Medulla oblongata (tissue), 1 donor: ENCODE measurements at regions not wholly inside any gene's neighbourhood (a gene's known extent, or its start where the extent isn't known, plus 50 kb on each side); places are given as distances from the start of the nearest gene placed in this dataset.

Experiments
- DNase-seq: peaks from one replicate; pipeline ENCODE4 v3.0.0-alpha.2; 2015; ENCODE audit errors: extremely low spot score

DNA sequence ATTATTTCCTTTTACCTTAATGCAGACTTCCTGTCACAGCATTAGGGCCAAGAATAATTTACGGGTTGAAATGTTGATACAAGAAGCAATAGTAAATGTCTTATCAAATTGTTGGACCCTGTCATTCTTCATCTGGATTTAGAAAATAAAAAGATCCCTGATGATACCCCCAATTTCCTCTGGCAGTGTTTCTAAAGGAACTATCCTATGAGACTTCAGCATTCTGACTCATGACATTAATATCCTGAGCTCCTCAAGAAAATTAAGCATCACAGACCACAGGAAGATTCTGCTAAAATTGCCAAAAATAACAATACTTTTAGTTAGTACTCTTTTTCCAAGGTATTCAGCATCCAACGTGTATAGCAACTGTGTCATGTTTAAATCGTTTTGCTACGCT is 490.5 kb upstream of the ANKRD30A start:
- DNase-seq = no peak

DNA sequence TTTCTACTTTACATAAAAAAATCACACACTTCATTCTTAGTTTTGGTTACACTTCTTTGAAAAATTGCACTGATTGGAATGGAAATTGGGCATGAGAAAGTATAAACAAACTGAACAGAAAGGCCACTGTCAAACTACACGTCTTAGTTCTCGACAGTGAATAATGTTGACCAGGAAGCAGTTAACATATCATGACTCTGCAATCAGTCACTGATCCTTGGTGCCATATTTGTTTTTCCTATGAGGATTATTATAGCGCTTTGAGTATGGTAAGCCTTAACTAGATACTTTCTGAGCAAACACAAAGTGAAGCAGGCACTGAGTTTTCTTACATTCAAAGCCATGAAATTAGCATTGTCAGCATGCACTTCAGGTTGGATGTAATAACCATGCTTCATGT is 495.1 kb upstream of the ANKRD30A start:
- DNase-seq = no peak

DNA sequence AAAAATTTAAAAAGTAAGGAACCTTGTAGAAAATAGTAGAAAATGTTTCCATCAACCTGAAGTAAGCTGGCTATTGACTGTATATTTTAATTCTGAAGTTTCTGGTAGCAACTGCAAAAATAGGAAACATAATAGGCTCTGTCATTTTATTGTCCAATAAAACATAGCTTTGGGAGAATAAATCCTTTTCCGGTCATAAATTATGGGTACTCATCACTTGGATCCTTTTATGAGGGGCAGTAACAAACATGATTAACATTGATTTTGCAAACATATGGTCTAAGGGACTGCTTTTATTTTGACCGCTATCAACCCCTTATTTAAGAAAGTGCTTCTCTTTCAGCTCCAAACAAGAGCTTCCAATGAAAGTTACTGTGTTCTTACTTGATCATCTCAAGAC is 495.9 kb upstream of the ANKRD30A start:
- no peak for DNase-seq

DNA sequence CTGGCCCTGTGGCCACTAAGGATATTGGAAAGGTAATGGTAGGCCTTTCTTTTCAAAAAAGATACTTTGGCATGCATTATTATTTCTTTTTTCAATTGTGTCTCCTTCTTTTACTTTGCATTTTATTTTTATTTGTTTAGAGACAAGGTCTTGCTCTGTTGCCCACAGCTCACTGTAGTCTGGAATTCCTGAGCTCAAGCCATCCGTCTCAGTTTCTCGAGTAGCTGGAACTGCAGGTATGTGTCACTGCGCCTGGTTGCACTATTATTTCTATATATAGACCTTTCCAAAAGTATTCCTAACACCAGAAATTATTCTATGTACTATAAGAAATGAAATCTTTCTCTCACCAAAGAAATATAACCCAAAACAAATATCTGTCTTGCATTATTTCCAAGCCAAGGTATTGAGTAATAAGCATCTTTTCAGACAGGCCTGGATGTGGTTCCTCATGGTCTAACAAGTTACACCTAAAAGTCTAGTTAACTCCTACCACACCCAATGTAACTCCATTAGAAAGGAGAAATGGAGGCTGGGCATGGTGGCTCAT is 500.8 kb upstream of the ANKRD30A start:
- DNase-seq = no peak

DNA sequence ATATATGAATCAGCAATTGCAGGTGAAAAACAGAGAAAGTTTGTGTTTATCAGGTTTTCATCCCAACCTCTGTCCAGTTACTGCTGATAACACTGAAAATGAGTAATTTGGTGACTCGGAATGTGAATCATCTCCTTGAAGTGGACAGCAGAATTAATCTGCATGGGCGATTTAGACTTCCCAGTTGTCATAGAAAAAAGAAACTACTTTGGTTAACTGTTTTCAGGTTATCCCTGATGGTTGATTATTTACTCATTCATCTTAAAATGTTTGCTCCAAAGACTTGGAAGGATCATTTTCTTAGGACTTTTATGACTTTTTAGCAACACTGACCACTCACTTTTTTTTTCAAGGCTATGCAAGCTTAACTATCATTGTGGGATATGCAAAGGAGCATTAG is 504.1 kb upstream of the ANKRD30A start:
- DNase-seq = no peak

DNA sequence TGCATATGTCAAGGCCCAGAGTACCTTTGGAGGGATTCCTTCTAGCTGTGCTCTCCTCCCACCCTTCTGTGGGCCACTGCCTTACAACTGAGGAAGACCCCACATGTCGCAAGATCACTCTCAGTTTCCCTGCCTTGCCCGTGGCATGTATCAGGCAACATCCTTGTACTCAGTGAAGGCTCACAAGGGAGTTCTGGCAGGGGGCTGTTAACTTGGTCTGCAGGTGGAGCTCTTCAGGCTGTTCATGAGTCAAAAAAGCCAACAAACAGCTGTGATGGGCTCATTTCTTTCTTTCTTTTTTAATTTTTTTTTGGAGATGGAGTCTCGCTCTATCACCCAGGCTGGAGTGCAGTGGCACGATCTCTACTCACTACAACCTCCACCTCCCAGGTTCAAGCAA is 513.0 kb upstream of the ANKRD30A start:
- no peak for DNase-seq

DNA sequence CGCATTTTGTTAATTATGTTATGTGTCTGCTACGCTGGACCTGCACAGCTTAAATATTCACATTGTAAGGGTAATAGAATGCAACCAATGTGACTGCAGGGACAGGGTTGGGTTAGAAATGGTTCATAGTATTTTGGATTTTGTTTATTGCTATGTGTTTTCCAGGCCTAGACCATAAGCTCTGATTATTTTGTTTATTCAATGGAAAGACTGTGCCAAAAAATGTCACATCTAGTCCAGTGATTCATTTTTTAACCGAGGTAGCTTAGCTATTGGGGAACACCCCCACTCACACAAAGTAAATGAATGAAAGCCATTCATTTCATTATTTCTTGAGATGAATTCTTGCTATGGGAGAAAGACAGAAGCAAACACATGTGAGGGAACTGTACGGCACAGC is 516.5 kb upstream of the ANKRD30A start:
- no peak for DNase-seq

DNA sequence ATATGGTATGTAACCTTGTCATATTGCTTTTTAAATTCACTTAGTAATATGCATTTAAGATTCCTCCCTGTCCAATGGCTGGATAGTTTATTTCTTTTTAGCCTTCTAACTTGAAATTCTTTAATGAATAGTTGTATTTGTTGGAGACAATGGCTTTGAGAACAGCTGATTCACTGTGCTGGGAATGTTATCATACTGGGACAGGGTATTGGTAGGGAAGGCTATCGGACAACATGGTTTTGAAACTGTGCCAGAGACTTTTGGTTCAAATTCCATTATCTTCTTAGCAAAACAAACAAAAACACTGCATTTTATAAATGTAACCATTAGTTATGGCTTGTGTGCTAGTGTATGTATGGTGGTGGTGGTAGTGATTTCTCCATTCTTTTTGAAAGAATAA is 517.1 kb upstream of the ANKRD30A start:
- DNase-seq = no peak

DNA sequence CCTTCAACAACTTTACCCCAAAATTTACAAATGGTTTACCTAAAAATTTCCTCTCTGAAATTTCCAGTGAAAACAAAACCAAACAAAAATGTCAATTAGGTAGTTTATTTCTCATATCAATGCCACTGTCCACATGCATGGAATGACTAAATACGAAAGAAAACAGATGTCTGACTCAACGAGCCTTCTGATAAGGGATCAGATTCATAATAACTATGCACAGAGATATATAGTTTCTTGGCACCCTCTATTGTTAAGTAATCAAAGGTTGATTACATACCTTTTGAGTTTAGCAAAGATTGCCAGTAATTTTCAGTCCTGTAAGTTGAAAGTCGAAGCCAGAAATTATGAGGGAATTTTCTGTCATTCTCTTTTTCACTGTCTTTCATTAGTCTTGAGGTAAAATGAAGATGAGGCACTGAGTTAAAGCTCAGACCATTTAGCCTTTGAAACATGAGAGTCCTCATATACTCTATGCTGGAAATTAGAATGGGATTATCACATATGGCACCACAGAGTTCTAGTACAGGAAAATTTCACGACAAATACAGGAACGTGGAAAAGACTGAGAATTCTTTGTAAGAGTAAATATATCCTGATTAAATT is 519.1 kb upstream of the ANKRD30A start:
- DNase-seq = no peak

DNA sequence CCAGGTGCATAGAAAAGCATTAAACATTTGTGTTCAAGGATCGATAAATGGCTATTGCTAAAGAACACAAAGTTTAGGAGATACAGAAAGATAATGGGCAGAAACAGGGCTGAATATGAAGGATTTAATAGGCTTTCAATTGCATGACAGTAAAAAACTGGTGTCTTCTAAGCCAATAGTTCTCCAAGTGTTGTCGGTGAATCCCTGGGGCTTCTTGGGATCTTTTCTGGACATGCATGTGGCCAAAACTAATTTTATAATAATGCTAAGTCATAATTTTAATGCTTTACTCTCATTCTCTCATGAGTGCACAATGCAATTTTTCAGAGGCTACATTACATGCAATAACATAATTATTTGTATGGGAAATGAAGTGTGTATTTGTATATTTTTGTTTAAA is 521.1 kb upstream of the ANKRD30A start:
- no peak for DNase-seq

DNA sequence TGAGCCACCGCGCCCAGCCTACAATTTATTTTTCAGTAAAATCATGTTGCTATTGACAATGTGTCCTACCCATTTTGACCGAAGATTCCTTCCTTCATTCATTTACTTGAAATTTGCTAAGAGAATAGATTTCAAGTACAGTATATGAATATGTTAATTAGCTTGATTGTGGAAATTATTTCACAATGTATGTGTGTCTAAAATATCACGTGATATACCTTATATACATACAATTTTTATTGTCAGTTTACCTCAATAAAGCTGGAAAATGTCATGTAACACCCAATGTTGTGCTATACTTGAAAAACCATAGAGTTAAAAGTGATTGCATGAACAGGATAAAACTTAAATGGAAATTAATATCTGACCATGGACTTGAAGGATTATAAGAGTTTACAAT is 521.7 kb upstream of the ANKRD30A start:
- DNase-seq = no peak

DNA sequence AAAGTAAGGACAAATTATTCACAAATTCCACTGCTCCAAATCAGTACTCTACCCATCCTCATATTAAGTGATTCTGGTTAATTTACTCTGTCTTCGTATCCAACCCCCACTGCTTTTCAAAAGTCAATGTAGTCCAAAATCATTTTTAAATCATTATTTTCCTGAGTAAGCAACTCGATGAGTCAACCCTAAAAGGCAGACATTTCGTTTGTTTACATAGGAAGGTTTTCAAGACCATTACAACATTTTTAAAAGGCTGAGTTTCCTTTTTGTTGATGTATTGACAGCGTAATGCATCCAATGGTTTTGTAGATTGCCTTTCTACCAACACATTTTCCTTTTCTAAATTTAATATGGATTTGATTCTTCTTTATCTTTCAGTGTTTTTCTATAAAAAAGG is 523.0 kb upstream of the ANKRD30A start:
- no peak for DNase-seq

DNA sequence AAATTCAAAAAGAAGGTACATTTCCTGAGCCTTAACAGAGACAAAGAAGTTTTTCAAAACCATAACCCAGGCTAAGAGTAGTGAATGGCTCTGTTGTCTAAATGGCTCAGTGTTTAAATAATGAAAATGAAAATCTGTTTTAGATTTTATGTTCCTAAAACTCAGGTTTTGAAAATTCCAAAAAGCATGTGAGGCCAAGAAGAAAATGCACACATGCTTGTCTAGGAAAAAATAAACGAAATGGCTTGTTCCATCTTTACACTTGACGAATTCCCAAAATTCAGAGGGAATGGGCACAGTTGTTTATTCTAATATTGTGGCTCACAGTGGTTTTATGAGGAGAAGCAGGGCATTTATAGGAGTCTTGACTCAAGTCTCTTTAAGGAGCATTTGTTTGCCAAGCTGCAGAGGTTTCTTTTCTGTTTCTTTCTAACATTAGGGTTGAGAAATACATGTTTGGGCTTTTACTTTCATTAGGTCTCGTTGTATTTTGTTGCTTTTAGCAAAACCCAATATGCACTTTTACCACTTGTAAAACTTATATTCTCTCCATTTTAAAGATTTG is 527.6 kb upstream of the ANKRD30A start:
- DNase-seq = no peak

DNA sequence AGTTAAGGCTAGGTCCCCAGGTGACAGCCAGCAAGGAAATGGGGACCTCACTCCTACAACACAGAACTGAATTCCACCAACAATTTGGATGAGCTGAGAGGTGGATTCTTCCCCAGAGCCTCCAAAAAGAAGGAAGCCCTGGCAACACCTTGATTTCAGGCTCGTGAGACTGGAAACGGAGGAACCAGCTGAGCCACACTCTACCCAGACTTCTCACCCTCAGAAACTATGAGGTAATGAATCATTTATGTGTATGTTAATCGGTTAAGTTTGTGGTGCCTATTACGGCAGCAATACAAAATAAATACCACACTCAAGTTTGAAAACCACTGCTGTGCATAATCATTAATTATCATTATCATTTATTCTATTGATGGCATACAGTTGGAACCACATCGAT is 532.4 kb upstream of the ANKRD30A start:
- no peak for DNase-seq

DNA sequence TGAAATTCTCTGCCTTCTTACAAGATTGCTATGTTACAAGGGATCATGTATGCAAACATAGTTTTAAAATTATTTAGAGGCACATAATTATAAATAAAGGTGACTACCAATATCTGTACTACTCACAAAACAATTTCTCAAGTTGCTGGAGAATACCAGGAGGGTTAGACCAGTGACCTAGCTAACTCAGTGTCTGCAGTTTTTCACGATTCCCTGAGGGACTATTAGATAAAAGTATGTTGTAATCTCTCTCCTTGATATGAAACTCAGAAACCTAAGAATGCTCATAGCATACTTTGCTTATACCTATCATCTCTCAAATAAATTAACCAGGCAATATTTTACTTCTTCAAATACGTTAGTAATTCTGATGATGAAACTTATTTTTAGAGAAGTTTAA is 534.0 kb upstream of the ANKRD30A start:
- no peak for DNase-seq

DNA sequence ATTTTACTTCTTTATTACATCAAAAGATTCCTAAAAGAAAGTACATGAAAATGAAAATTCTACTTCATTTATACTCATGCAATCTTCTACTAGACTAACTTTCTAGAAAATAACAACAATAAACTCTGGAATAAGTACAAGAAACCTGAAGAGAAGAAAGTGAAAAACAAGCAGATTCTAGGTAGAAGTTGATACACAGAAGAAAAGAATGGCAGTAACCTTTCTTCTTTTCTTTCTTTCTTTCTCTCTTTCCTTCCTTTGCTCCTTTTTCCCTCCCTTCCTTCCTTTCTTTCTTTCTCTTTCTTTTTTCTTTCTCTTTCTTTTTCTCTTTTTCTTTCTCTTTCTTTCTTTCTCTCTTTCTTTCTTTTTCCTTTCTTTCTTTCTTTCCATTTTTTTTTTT is 541.7 kb upstream of the ANKRD30A start:
- DNase-seq = no peak

DNA sequence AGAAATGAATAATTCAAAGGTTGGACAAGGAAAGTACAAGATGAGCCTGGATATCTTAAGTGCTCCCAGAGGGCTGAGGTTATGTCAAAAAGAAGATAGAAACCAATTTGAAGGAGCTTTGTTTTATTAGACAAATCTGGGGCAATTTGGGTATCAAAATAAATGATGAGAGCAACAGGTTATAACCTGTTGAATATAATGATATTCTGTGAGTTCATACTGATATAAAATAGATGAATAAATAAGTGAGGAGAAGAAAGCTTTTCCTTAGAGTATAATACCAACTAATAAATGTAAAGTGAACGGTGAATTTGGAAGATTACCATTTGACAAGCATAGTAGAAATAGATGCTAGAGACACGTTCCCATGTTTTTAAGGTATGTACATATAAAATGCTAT is 544.2 kb upstream of the ANKRD30A start:
- DNase-seq = no peak

DNA sequence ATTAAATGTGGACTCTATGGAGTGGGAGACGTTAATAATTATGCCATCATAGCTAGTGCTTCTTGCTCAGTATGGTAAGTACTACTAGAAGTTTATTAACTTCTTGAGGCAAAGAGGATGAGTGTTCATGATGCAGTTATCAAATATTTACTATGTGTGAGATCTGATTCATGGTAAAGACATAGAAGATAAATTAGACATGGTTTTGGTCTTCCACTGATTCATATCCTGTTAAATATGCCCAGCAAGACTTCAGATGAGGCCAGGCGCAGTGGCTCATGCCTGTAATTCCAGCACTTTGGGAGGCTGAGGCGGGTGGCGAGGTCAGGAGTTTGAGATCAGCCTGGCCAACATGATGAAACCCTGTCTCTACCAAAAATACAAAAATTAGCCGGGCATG is 547.1 kb upstream of the ANKRD30A start:
- DNase-seq = no peak

DNA sequence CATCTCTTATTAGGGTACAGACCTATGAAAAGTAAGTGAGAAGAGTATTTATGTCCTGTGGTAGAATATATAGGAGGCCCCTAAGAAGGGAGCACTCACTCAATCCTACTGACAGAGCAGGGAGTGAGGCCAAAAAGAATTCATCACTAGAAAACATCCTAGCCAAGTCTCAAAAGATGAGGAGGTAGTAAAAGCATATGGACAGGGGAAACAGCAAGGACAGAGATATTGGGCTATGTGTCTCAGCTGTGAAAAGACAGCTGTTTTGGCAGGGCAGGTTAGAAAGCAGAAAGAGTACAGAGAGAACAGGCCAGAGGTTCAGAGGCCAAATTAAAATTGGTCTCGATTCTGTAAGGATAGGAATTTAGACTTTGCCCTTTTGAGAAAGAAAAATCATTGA is 548.3 kb upstream of the ANKRD30A start:
- no peak for DNase-seq

DNA sequence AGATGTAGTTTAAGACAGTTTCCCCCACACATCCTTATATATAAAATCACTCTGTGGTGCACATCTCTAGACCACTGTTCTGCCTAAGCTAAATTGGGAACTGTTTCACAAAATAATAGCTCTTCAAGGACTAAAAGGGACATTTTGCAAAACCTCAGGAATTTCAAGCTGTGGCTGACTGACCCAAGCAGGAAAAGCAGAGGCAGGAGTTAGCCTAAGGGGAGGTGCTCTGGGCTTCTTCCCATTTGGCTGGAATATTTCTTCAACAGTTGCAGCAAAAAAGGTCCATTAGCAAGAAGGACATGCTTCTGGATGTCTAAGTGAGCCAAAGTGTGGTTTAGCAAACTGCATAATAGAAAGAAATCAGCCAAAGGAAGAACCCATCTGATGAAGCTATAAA is 551.2 kb upstream of the ANKRD30A start:
- DNase-seq = no peak

DNA sequence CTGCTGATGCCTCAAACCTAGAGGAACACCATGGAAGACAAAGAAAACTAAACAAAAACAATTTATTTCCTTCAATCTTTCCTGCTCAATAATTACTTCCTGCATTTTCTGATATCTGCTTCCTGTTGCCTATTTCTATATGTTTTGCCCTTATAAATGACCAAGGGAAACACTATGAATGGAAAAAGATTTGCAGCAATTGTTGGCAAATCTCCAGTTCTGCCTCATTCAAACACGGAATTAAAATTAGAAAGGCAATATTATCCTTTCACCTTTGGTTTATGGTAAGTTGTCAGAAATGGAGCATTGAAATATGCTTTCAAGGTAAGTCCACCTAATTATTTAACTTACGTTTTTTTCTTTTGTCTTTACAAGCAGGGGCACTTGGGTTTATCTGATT is 552.2 kb upstream of the ANKRD30A start:
- DNase-seq = no peak

DNA sequence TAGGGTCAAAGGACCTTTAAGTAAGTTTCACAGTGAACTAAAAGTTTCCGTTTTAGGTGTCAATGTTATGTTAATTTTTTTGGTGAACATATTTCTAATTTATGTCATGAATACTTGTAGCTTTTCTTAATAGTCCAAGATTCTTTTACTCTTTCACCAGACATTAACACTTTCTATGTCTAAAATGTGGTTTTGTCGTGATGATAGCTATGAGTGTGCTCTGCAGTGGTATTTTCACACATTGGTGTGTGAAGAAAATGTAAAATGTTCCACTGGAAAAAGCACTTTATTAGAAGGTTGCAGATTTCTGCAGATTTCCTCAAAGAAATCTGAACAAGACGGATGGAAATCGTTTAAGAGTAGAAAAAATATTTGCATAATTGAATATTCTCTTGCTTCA is 561.0 kb upstream of the ANKRD30A start:
- DNase-seq = no peak

DNA sequence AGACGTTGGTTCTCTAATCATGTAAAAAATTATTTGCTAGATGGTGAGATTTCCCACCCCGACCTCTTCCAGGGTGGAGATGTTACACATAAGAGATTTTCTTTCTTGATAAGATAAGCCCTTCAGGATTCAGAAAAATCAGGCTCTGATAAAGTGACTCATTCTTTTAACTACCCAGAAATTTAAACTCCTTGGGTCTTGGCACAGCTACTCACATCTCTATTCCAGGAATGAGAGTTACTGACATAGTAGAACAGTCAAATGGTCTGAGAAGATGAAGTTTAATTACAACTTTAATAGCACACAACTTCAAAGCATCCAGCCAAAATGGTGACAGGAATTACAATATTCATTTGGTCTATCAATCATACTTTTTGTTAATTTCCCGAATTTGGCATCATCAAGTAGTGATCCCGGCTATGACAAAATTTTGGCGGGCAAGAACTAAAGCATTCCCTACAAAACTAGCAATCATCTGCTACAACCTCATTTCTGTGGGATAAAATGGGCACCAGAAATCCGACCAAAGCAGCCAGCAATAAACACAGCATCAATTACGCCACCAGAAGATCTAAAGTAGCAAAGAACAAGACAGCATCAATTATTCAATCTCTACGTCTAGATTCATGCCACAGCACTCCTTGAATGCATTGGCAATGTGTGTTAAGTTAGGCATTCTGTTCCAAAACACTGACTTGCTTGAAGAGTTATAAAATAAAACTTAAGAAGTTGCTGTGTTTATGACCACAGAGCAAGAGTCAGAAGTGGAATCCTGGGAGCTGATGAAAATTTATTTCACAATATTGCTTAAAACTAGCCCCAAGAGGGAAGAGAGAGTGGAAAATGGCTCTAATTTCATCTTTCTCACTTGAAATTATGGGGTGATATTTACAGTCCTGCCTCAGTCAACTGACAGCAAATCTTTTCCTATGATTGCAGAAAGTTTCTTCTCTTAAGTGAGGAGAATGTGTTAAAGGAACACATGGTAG is 565.7 kb upstream of the ANKRD30A start:
- no peak for DNase-seq
